Choroid plexus epithelial cell (primary cell): ENCODE measurements at regions not wholly inside any gene's neighbourhood (a gene's known extent, or its start where the extent isn't known, plus 50 kb on each side); places are given as distances from the start of the nearest gene placed in this dataset.
A peak's percentile ranks its signal among the peaks of the same experiment; 100 is the strongest.
"Not testable (repeated sequence)": the region's sequence is repeated elsewhere in the genome, so short reads cannot be mapped to it uniquely, and the experiment has no call there.

Source experiments
- DNase-seq: peaks from one replicate; pipeline ENCODE4 v3.0.0-alpha.2; 2010; ENCODE audit warnings: low read depth
- H3K4me3 ChIP-seq: 2 replicates; pipeline ENCODE4 v1.5.1; 2011; ENCODE audit warnings: low read depth, mild to moderate bottlenecking, control low read depth, low read length, moderate library complexity
- TF ChIP-seq, protein P1 (sequence below): conservative IDR thresholded peaks from 2 replicates; pipeline ENCODE4 v1.5.1; 2011; ENCODE audit warnings: low read depth, mild to moderate bottlenecking, control low read depth, inconsistent platforms, low read length, moderate library complexity

DNA sequence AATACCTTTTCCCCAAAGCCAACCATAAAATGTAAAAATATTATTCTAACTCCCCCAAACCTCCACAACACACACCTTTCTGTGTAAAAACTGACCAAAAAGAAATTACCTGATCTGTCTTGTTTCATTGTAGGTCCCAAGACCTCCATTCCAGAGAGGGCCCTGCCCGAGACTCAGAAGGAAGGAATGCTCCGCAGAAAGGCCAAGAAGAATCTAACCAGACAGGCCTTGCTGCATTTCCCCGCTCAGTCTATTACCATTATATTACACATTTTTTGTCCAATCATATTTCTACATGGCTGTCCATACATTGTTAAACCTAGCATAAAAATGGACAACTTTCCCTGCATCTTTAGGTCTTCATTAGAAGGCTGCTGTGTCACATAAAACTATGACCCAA, 237.5 kb upstream of the UBASH3B start:
- no peak for DNase-seq
- no peak overlapping the region for H3K4me3 ChIP-seq
- TF ChIP-seq, protein P1, sequence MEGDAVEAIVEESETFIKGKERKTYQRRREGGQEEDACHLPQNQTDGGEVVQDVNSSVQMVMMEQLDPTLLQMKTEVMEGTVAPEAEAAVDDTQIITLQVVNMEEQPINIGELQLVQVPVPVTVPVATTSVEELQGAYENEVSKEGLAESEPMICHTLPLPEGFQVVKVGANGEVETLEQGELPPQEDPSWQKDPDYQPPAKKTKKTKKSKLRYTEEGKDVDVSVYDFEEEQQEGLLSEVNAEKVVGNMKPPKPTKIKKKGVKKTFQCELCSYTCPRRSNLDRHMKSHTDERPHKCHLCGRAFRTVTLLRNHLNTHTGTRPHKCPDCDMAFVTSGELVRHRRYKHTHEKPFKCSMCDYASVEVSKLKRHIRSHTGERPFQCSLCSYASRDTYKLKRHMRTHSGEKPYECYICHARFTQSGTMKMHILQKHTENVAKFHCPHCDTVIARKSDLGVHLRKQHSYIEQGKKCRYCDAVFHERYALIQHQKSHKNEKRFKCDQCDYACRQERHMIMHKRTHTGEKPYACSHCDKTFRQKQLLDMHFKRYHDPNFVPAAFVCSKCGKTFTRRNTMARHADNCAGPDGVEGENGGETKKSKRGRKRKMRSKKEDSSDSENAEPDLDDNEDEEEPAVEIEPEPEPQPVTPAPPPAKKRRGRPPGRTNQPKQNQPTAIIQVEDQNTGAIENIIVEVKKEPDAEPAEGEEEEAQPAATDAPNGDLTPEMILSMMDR: no peak

DNA sequence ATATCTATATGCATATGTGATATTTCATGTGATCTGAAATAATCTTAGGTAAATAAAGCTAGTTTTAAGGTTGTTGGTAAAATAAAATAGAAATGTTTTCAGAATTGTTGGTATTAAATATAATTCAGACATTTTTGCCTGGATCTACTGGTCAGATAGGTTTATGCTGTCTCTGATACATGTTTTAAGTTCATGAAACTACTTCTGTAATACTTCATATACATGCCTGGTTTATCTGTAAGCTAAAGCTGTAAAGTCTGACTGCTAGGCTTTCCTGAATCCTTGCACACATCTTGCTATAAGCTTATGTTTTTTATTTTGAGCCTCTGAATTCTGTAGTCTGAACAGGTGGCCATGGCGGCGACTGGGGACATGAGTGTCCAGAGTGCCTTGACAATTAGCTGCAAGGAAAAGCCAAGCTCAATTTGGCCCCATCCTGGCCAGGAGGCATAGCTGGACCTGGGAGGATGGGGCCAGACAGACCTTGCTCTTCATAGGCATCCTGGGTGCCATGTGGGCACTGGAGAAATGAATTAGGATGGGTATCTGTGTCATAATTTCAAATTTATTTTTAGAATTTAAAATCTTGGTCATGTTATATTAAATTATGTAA, 241.0 kb upstream of the UBASH3B start:
- TF ChIP-seq, protein P1: no peak
- DNase-seq: no peak
- no peak overlapping the region for H3K4me3 ChIP-seq

DNA sequence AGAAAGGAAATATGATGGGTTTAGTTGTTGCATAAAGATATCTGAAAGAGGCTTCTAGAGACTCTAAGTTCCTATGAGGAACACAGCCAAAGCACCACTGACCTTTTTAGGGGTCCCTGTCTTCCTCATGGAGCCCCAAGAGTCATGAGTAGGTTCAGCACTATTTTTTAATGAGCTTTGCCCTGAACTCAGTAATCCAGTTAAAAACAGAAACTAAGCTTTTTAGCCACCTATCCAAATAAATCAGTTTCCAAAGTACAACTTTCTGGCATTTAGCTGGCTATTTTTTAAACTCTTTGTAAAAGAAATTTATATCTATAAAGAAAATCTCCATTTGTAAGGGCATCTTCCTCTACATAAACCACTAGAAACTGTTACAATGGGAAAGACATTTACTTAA, 241.8 kb upstream of the UBASH3B start:
- no peak for DNase-seq
- no peak overlapping the region for H3K4me3 ChIP-seq
- TF ChIP-seq, protein P1: no peak

DNA sequence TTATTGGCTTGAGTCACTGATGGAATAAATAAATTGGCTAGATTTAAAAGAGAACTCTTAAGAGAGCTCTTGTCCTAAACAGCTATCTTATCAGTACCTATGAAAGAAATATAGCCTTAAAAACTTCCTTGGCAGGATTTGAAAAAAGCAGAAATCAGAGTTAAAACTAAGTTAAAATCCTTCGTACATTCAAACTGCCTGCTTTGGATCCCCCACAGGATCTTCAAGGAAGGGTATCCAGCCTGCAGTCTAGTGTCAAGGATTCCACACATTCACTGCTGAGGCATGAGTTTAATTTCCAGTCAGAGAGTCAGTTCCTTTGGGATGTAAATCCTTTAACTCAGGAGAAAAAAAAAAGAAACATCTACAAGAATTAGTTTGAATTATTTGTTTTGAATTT, 242.9 kb upstream of the UBASH3B start:
- no peak overlapping the region for H3K4me3 ChIP-seq
- TF ChIP-seq, protein P1: no peak
- DNase-seq: no peak

DNA sequence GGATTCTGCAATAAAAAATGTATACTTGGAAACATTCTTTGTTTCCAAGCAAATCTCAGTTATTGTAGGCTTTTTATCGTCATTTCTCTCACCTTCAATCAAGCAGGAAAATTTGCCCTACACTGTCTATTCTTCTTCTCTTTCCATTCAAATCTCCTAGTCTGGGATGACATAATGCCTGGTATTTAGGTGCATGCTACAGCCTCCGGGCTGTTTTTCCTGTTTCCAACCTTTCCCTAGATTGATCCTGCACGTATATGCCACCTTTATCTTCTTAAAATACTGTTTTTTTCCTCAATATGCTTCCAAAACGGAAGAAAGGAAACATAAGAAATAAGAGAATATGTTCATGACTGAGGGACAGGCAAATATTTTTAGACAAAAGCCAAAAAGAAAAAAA, 249.1 kb upstream of the UBASH3B start:
- no peak for DNase-seq
- no peak overlapping the region for H3K4me3 ChIP-seq
- TF ChIP-seq, protein P1: no peak

DNA sequence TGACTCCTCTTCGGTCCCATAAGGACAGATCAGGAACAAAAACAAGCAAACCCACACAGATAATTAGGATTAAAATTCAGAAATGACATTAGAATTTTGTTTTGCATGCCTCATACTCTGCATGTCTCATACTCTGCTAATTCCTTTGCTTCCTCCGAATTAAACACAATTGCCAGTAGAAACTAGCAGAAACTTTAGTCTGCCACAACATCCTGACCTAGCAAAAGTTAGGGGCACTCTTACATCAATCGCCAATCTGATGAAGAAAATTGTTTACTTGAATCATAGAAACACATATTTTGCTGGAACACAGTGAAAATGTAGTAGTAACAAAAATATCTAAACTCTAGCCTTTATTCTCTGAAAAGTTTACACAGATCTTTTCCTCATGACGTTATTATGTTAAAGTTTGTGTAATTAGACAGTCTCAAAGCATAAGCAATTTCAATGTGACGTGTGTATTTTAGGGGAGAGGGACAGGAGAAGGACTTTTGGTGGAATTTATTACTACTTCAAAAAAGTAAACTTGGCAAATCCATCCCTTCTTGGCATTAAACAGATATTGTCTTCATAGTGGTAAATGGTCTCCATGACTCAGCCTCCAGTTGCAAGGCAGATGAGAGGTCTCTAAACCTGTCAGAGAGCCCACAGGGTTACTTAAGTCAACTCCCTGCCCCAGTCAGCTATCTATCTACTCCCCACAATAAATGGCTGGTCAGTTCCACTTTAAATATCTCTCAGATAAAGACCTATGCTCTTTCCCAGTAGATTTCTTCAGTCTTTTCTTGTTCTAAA, 249.8 kb upstream of the UBASH3B start:
- peak; percentile 2 for DNase-seq
- no peak overlapping the region for H3K4me3 ChIP-seq
- TF ChIP-seq, protein P1: no peak

DNA sequence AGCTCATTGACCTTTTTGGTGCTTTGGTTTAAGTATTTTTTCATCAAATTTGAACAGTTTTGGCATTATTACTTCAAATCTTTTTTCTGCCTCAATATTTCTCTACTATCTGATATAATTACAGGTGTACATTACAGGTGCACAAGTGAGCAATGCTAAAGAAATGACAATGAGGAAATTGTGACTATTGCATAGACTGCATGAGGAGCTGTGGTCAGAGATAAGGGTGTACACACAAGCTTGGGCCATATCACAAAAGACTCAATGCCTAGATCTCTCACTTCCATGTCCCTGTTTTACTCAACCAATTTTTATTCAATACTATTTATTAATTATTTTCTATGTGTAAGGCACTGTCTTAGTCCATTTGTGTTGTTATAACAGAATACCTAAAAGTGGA, 251.0 kb upstream of the UBASH3B start:
- TF ChIP-seq, protein P1: no peak
- H3K4me3 ChIP-seq: no peak overlapping the region
- DNase-seq: no peak

DNA sequence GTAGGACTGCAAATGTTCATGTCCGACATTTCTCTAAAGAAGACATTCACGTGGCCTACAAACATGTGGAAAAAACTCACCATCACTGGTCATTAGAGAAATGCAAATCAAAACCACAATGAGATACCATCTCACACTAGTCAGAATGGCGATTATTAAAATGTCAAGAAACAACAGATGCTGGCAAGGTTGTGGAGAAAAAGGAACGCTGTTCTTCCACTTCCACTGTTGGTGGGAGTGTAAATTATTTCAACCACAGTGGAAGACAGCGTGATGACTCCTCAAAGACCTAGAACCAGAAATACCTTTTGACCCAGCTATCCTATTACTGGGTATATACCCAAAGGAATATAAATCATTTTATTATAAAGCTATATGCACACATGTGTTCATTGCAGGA, 253.9 kb upstream of the UBASH3B start:
- H3K4me3 ChIP-seq, DNase-seq: not testable (repeated sequence)
